NCI-H1436 treated with DMSO at 0.1 percent for 48 hours (cell line): ENCODE measurements at regions not wholly inside any gene's neighbourhood (a gene's known extent, or its start where the extent isn't known, plus 50 kb on each side); places are given as distances from the start of the nearest gene placed in this dataset.

Source experiments
- DNase-seq: peaks from one replicate; lab custom pipeline; 2025; lab: John Stamatoyannopoulos, UW

GRCh38 chr16:7013990-7014389 lies 318.7 kb upstream of the RBFOX1 start:
- no peak for DNase-seq

DNA sequence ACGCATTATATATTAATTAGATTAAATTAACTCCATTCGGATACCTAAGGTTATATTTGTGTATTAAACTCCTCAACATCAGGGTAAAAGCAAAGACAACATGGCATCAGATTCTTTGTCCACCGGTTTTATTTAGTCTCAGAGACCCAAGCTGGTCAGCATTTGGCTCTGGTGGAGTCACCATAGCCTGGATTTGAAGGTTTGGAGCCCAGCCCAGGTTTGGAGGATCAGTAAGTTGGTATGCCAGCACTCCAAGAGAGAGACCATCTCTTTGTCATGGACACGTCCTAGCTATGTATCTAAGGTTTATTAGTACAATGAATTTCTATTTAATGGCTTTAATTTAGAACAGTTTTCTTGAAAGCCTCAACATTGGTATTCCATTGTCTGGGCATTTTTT lies 328.4 kb upstream of the RBFOX1 start:
- no peak for DNase-seq

DNA sequence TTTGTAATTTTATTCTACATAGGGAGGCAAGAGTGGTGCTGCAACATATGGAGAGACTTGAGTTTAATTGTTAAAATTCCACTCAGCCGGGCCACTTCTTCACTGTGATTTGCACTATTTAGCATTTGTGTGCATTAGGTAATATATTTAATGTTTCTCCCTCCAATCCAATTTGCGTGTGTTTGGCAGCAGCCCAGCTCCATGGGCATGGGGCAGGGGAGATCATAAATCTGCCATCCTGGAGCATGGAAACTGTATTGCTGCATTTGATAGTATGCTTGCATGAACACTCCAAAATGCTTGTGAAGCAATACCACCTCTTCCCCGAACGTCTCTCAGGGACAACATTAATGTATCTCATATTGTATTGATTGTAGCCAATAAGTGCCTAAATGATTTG lies 339.1 kb upstream of the RBFOX1 start:
- no peak for DNase-seq

DNA sequence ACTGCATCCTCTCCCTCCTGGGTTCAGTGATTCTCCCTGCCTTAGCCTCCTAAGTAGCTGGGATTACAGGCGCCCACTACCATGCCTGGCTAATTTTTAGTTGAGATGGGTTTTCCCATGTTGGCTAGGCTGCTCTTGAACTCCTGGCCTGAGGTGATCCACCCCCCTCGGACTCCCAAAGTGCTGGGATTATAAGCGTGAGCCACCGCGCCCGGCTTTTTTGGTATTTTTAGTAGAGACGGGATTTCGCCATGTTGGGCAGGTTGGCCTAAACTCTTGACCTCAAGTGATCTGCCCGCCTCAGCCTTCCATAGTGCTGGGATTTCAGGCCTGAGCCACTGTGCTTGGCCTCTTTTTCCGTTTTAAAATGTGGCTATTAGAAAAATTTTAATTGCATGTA lies 343.8 kb upstream of the RBFOX1 start:
- no peak for DNase-seq

GRCh38 chr16:6977916-6978315 lies 354.7 kb upstream of the RBFOX1 start:
- no peak for DNase-seq

GRCh38 chr16:6977291-6977690 lies 355.4 kb upstream of the RBFOX1 start:
- DNase-seq = no peak

GRCh38 chr16:6976716-6977115 lies 355.9 kb upstream of the RBFOX1 start:
- no peak for DNase-seq

- no peak for DNase-seq
Observed at GRCh38 chr16:6970171-6970857, 362.3 kb upstream of the RBFOX1 start.

DNA sequence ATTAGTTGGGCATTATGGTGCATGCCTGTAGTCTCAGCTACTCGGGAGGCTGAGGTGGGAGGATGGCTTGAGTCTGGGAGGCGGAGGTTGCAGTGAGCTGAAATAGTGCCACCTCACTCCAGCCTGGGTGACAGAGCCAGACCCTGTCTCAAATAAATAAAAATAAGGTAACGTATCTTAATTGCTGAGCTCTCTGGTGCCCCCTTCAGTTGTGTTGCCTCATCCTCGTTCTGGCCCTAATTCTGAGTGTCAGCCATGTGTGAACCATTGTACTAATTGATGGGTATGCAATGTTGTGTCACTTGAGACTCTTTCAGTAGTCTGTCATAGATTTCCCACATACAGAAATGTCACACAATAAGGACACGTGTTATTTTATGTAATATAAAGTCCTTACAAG lies 363.1 kb upstream of the RBFOX1 start:
- no peak for DNase-seq

GRCh38 chr16:6967796-6968320 lies 364.8 kb upstream of the RBFOX1 start:
- no peak for DNase-seq

- DNase-seq = no peak
Observed at GRCh38 chr16:6966925-6967324, 365.7 kb upstream of the RBFOX1 start.

- no peak for DNase-seq
Observed at GRCh38 chr16:6964679-6965078, 368.0 kb upstream of the RBFOX1 start.

GRCh38 chr16:6961704-6962103 lies 370.9 kb upstream of the RBFOX1 start:
- DNase-seq = no peak

DNA sequence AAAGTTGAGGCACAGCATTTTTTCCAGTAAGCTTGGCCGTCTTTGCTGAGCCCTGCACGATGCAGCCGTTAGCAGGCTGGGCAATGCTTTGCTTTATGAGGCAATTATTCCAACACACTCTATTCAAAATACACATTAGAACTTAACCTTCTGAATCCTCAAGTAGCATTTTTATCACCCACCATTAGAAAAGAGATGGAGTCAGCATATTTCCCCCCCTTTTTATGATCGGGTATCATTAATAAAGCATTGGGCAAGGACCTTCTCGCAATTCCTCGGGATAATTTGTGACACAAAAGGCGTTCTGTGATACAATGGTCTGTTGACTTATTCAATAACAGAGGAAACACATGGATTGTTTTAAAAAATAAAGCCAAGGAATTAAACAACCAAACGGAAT lies 374.5 kb upstream of the RBFOX1 start:
- no peak for DNase-seq

- DNase-seq = no peak
Observed at GRCh38 chr16:6957681-6958080, 375.0 kb upstream of the RBFOX1 start.

DNA sequence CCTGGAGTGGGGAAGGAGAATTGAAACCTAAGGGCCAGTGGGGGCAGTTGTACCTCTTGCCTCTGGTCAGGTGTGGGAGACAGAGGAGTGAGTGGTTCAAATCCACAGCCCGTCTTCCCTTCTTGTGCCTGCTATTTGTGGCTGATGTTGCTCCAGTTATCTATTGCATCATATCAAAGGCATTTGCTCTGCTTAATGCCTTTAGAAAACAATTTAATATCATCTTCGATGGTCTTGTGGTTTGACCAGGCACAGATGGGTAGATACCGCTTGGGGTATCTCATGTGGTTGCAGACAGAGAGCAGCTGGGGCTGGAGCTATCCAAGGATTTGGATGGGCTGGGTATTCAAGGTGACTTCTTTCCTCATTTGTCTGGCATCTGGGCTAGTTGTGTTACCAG lies 376.1 kb upstream of the RBFOX1 start:
- no peak for DNase-seq

- DNase-seq = no peak
Observed at GRCh38 chr16:6955303-6955702, 377.3 kb upstream of the RBFOX1 start.

DNA sequence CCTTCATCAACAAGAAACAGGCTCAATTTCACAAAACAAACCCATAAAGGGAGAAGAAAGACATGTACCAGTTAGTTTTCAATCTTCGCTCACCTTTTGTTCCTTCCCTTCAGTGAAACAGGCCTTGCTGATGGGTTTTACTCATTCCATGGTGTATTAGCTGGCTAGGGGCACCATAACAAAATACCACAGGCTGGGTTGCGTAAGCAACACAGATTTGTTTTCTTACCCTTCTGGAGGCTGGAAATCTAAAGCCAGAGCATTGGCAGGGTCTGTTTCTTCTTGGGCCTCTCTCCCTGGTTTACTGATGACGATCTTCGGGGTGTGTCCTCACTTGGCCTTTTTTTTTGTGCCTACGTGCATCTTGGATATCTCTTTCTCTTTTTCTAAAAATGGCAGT lies 383.4 kb upstream of the RBFOX1 start:
- DNase-seq = no peak

DNA sequence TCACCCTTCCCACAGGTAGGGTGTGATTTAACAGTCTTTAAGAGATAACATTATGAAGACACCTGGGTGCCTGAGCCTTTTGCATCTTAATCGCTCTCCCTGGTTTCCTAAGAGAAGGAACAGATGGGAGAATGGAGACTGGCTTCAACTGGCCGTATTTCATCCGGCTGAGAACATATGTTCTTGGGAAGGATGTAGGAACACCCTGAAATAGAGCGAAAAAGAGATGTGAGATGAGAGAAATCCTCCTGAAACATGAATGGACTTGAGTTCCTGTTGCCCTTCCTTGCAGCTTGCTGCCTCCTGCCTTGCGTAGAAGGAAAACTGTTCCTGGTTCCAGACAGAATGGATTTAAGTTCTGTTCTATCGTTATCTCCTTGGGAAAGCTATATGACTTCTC lies 385.4 kb upstream of the RBFOX1 start:
- DNase-seq = no peak

DNA sequence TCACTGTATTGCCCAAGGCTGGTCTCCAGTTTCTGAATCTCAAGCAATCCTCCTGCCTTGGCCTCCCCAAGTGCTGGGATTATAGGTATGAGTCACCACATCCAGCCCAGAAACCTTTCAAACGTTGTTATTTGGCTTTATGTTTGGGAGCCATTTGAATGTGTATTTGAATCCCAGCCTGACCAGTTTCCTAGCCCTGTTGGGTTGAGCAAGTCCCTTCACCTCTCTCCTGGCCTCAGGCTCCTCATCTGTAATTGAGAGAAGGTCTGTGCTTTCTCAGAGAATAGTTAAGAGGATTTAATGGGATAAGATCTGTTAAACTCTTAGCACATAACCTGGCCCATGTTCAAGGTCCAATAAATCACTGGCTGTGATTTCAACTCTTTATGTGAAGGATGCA lies 385.8 kb upstream of the RBFOX1 start:
- no peak for DNase-seq

- DNase-seq = no peak
Observed at GRCh38 chr16:6946106-6946505, 386.5 kb upstream of the RBFOX1 start.

- no peak for DNase-seq
Observed at GRCh38 chr16:6940968-6941367, 391.7 kb upstream of the RBFOX1 start.

DNA sequence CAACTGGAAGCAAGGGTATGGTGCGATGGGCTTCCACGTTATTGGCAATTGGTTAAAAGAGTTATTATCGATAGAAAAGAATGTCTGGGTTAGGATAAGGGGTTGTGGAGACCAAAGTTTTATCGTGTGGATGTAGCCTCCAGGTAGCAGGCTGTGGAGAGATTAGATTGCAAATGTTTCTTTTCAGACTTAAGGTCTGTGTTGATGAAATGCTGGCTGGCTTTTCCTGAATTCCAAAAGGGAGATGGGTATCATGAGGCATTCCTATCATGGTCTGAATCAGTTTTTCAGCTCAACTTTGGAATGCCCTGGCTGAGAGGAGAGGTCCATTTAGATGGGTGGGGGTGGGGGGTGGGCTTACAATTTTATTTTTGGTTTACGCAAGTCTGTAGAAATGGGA lies 395.0 kb upstream of the RBFOX1 start:
- DNase-seq = no peak

GRCh38 chr16:6932871-6933385 lies 399.7 kb upstream of the RBFOX1 start:
- no peak for DNase-seq
